HG03354 (cell line): ENCODE measurements at regions not wholly inside any gene's neighbourhood (a gene's known extent, or its start where the extent isn't known, plus 50 kb on each side); places are given as distances from the start of the nearest gene placed in this dataset.

Experiments
- ATAC-seq: cut with Tn5 transposase; IDR thresholded peaks from one replicate; pipeline ENCODE4 v1.9.1; 2021; ENCODE audit warnings: mild to moderate bottlenecking; ENCODE audit not compliant: unreplicated experiment, poor library complexity, severe bottlenecking

GRCh38 chr18:78643004-78643403 is 336.6 kb upstream of the SALL3 start:
- ATAC-seq: no peak

GRCh38 chr18:78643981-78644380 is 335.6 kb upstream of the SALL3 start:
- ATAC-seq: no peak

GRCh38 chr18:78645216-78645615 is 334.4 kb upstream of the SALL3 start:
- ATAC-seq: no peak

GRCh38 chr18:78647018-78647417 is 332.6 kb upstream of the SALL3 start:
- ATAC-seq: no peak

- no peak for ATAC-seq
These were observed 330.2 kb upstream of the SALL3 start for GRCh38 chr18:78649421-78649820.

GRCh38 chr18:78650926-78651325 is 328.7 kb upstream of the SALL3 start:
- ATAC-seq: no peak

GRCh38 chr18:78652001-78652545 is 327.5 kb upstream of the SALL3 start:
- no peak for ATAC-seq

GRCh38 chr18:78655921-78656320 is 323.7 kb upstream of the SALL3 start:
- ATAC-seq: no peak

GRCh38 chr18:78656346-78656925 is 323.2 kb upstream of the SALL3 start:
- ATAC-seq: no peak

GRCh38 chr18:78658531-78658930 is 321.1 kb upstream of the SALL3 start:
- no peak for ATAC-seq

- no peak for ATAC-seq
These were observed 320.6 kb upstream of the SALL3 start for GRCh38 chr18:78659057-78659456.

GRCh38 chr18:78659748-78660147 is 319.9 kb upstream of the SALL3 start:
- no peak for ATAC-seq

- no peak for ATAC-seq
These were observed 319.3 kb upstream of the SALL3 start for GRCh38 chr18:78660311-78660710.

GRCh38 chr18:78661316-78661715 is 318.3 kb upstream of the SALL3 start:
- no peak for ATAC-seq

- no peak for ATAC-seq
These were observed 316.7 kb upstream of the SALL3 start for GRCh38 chr18:78662879-78663278.

- ATAC-seq: no peak
These were observed 315.6 kb upstream of the SALL3 start for GRCh38 chr18:78664048-78664447.

GRCh38 chr18:78664848-78665247 is 314.8 kb upstream of the SALL3 start:
- ATAC-seq: no peak

- no peak for ATAC-seq
These were observed 314.0 kb upstream of the SALL3 start for GRCh38 chr18:78665644-78666043.

GRCh38 chr18:78666666-78667335 is 312.8 kb upstream of the SALL3 start:
- ATAC-seq: no peak

GRCh38 chr18:78670778-78671391 is 308.7 kb upstream of the SALL3 start:
- no peak for ATAC-seq

- ATAC-seq: no peak
These were observed 308.1 kb upstream of the SALL3 start for GRCh38 chr18:78671551-78671950.
